CD4-positive, alpha-beta memory T cell (primary cell): ENCODE measurements at regions not wholly inside any gene's neighbourhood (a gene's known extent, or its start where the extent isn't known, plus 50 kb on each side); places are given as distances from the start of the nearest gene placed in this dataset.
"Not testable (repeated sequence)": the region's sequence is repeated elsewhere in the genome, so short reads cannot be mapped to it uniquely, and the experiment has no call there.

Experiments
- CTCF ChIA-PET: fragments of 350-600 bp; sonication (Branson Sonifier 250); formaldehyde crosslinking; loops from one replicate; lab custom pipeline; 2021; ENCODE audit warnings: inconsistent platforms; ENCODE audit not compliant: partially characterized antibody; lab: Charles Lee
- POLR2A ChIA-PET: fragments of 350-600 bp; sonication (Branson Sonifier 250); formaldehyde crosslinking; loops from one replicate; lab custom pipeline; 2021; ENCODE audit not compliant: partially characterized antibody; lab: Charles Lee
- DNase-seq, 5 donors: peaks; one replicate each; pipeline versions ENCODE4 v3.0.0 to v3.0.0-alpha.2; 2020 to 2022; ENCODE audit warnings: mixed read lengths in 1 of 5
- H3K27ac ChIP-seq: one replicate; pipeline ENCODE4 v1.7.0; 2013; ENCODE audit warnings: low read depth, low read length
- H3K27me3 ChIP-seq: 2 replicates; pipeline ENCODE4 v1.7.0; 2013; ENCODE audit warnings: mild to moderate bottlenecking, low read length, moderate library complexity; ENCODE audit not compliant: insufficient read depth
- H3K36me3 ChIP-seq: 2 replicates; pipeline ENCODE4 v1.7.0; 2013; ENCODE audit warnings: mild to moderate bottlenecking, low read length, moderate library complexity; ENCODE audit not compliant: insufficient read depth
- H3K4me1 ChIP-seq: 2 replicates; pipeline ENCODE4 v1.7.0; 2013; ENCODE audit warnings: mild to moderate bottlenecking, low read length, moderate library complexity; ENCODE audit not compliant: insufficient read depth
- H3K4me3 ChIP-seq, 2 donors: one replicate each; pipeline ENCODE4 v1.7.0; 2013; ENCODE audit warnings: low read length in 2 of 2, mild to moderate bottlenecking in 1 of 2
- H3K9me3 ChIP-seq, 2 donors: one replicate each; pipeline ENCODE4 v1.7.0; 2013; ENCODE audit warnings: low read length in 2 of 2, control low read depth in 1 of 2; ENCODE audit not compliant: control insufficient read depth in 1 of 2
- H3K27ac Mint-ChIP-seq, 7 donors: one replicate each; pipeline ENCODE4 v1.8.0; 2020 to 2021; ENCODE audit warnings: mixed read lengths in 7 of 7, mild to moderate bottlenecking in 6 of 7, inconsistent platforms in 3 of 7, moderate library complexity in 3 of 7
- H3K27me3 Mint-ChIP-seq, 2 donors: one replicate each; pipeline ENCODE4 v1.8.0; 2020 to 2021; ENCODE audit warnings: mixed read lengths in 2 of 2
- H3K36me3 Mint-ChIP-seq, 2 donors: one replicate each; pipeline ENCODE4 v1.8.0; 2020 to 2021; ENCODE audit warnings: mixed read lengths in 2 of 2, inconsistent platforms in 1 of 2, mild to moderate bottlenecking in 1 of 2
- H3K4me1 Mint-ChIP-seq, 4 donors: one replicate each; pipeline ENCODE4 v1.8.0; 2020 to 2021; ENCODE audit warnings: mixed read lengths in 4 of 4, mild to moderate bottlenecking in 1 of 4
- H3K4me3 Mint-ChIP-seq, 8 donors: one replicate each; pipeline ENCODE4 v1.8.0; 2020 to 2021; ENCODE audit warnings: mixed read lengths in 8 of 8, mild to moderate bottlenecking in 7 of 8, moderate library complexity in 6 of 8, inconsistent platforms in 3 of 8
- H3K9me3 Mint-ChIP-seq, 8 donors: one replicate each; pipeline ENCODE4 v1.8.0; 2020 to 2021; ENCODE audit warnings: mixed read lengths in 8 of 8, mild to moderate bottlenecking in 5 of 8, inconsistent platforms in 3 of 8, moderate library complexity in 1 of 8
- intact Hi-C: fragments of 100-400 bp; cut with micrococcal nuclease; formaldehyde crosslinking; loops from one replicate; pipeline ENCODE4 v1.15.1; 2023

DNA sequence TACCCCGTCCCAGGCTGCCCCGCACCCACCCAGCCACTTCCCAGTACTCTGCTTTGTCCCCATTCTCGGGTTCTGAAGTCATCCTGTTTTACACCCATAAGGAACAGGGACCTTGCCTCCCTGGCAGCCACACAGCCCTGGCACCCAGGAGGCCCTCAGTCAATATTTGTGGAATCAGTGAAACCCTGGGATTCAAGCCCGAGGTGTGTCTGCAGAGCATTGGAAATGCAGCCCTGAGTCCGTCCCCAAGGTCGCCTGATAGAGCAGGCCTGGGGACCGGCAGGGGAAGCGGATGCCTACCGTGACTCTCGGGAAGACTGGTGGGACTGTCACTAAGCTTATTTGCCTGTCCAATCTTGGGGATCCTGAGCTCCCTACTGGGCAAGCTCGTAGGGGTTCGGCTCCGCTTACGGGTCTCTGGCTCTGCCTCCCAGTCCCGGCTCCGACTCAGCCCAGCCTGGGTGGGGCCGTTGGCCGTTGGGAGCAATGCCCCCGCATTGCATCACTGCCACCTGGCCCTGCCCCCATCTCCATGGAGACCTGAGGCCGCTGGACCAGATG is 64.4 kb upstream of the TAMM41 start:
- Histone ChIP-seq H3K36me3 (no peaks in the 10 kb centered on the region), H3K27ac (no peak overlapping the region), H3K27me3 (no peaks in the 10 kb centered on the region), H3K4me3 (no peak overlapping the region), H3K9me3 (no peaks in the 10 kb centered on the region), H3K4me1 (peaks cover 9% of the 10 kb centered on the region)
- intact Hi-C loops, result no loop called here
- no peaks in the 10 kb centered on the region for H3K36me3 Mint-ChIP-seq
- no peak for DNase-seq
- POLR2A ChIA-PET, result no interaction called here
- CTCF ChIA-PET, result no interaction called here
- H3K4me3 Mint-ChIP-seq, result no peak overlapping the region
- no peak overlapping the region for H3K27ac Mint-ChIP-seq
- peaks cover 0 to 2% of the 10 kb centered on the region in 2 donors for H3K27me3 Mint-ChIP-seq
- peaks cover 7 to 25% (median 10%) of the 10 kb centered on the region in 4 donors for H3K4me1 Mint-ChIP-seq
- H3K9me3 Mint-ChIP-seq, result no peaks in the 10 kb centered on the region

DNA sequence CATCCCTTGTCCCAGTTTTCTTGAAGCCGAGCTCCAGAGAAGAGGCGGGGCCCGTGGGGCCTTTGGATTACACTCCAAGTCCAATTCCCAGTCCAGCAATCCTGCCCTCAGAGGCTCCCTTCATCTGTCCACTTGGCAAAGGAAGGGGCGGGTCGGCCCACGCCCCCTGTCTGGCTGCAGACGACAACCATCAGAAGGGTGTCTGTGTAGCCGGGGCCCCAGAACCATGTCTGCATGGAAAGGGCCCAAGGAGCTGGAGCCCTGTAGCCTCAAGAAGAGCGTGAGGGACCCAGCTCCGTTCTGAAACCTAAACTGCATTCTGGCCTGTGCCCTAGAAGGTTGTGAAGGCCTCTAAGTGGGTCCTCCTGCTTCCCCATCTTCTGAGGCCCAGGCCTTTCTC is 65.2 kb upstream of the TAMM41 start:
- H3K36me3 Mint-ChIP-seq, H3K4me3 ChIP-seq, H3K27me3 ChIP-seq, H3K27ac ChIP-seq, H3K27me3 Mint-ChIP-seq, H3K36me3 ChIP-seq, POLR2A ChIA-PET, H3K9me3 Mint-ChIP-seq, H3K4me1 ChIP-seq, intact Hi-C loops, H3K9me3 ChIP-seq, DNase-seq, H3K4me3 Mint-ChIP-seq, H3K27ac Mint-ChIP-seq: not testable (repeated sequence)
- CTCF ChIA-PET, result interaction anchor here (0.9 kb wide), 1 partner anchor 56 kb away, joined by 3 read pairs; no protein-coding TSS in a partner anchor
- peaks cover 7 to 25% (median 10%) of the 10 kb centered on the region in 4 donors for H3K4me1 Mint-ChIP-seq

DNA sequence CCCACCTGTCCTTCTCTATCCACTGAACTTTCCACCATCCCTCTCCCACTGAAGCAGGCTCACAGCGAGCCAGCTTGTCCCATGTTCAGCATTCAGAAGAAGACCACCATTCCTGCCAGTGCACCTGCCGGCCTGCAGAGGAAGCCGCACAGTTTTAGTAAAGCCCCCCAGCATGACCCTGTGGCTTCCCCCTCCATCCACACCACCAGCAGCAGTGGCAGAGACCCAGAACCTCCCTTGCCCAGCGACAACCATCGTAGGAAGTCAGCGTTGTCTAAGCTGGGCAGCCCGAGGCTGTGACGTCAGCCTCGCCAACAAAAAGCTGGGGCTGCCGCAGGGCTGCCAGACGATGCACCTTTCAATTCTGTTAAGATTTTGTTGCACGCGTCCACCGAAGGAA is 66.6 kb upstream of the TAMM41 start:
- peaks cover 4 to 15% (median 6%) of the 10 kb centered on the region in 4 donors for H3K4me1 Mint-ChIP-seq
- Histone ChIP-seq H3K36me3 (no peaks in the 10 kb centered on the region), H3K27me3 (no peaks in the 10 kb centered on the region), H3K4me3 (no peak overlapping the region), H3K27ac (no peak overlapping the region), H3K9me3 (no peaks in the 10 kb centered on the region), H3K4me1 (peaks cover 9% of the 10 kb centered on the region)
- peaks cover 0 to 2% of the 10 kb centered on the region in 2 donors for H3K27me3 Mint-ChIP-seq
- no peaks in the 10 kb centered on the region for H3K36me3 Mint-ChIP-seq
- peaks cover 0 to 2% (median 0%) of the 10 kb centered on the region in 8 donors for H3K9me3 Mint-ChIP-seq
- ChIA-PET POLR2A (no interaction called here), CTCF (no interaction called here)
- intact Hi-C loops, result no loop called here
- peak overlapping the region in 1 of 7 donors; percentile 1 for H3K27ac Mint-ChIP-seq
- no peak overlapping the region for H3K4me3 Mint-ChIP-seq
- no peak for DNase-seq

DNA sequence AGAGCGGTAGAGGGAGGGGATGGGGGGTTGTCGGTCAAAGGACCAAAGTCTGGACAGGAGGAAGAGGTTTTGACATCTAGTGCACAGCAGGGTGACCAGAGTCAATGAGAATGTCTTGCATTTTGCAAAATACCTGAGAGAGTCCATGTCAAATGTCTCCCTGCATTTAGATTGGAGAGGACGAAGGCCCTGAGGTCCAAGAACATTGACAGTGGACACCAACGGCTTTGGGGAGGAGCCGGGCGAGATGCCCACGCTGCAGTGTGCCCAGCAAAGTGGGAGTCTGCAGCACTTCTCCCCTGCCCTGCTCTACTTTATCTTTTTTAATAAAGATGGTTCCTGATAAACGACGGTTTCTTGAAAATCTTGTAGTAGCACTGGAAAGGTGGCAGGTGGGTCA is 67.4 kb upstream of the TAMM41 start:
- Mint-ChIP-seq H3K27ac (no peak overlapping the region), H3K4me1 (peaks cover 0 to 8% (median 4%) of the 10 kb centered on the region in 4 donors), H3K27me3 (peaks cover 0 to 2% of the 10 kb centered on the region in 2 donors), H3K4me3 (no peak overlapping the region), H3K36me3 (no peaks in the 10 kb centered on the region), H3K9me3 (peaks cover 0 to 2% (median 0%) of the 10 kb centered on the region in 8 donors)
- POLR2A ChIA-PET, result no interaction called here
- Histone ChIP-seq H3K36me3 (no peaks in the 10 kb centered on the region), H3K4me3 (no peak overlapping the region), H3K27ac (no peak overlapping the region), H3K9me3 (no peaks in the 10 kb centered on the region), H3K27me3 (no peaks in the 10 kb centered on the region), H3K4me1 (peaks cover 8% of the 10 kb centered on the region)
- CTCF ChIA-PET, result no interaction called here
- DNase-seq, result no peak
- intact Hi-C loops, result no loop called here

DNA sequence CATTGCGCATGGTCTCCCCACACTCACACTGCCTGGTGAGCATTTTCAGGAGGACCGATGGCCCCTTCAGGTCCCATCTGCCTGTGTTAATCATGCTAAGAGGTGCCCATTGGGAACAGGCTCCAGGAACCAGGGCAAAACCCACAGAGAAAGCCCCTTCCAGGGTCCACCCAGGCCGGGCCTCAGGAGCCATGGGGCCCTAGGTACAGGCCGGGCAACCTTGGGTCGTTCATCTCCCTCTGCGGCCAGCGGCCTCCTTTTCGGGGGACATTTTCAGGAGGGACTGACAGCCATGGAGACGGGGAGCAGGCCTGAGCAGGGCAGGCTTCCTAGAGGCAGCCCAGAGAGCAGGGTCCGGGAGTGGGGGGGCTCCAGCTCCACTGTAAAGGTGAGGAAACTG is 68.0 kb upstream of the TAMM41 start:
- Histone ChIP-seq H3K4me1 (peaks cover 2% of the 10 kb centered on the region), H3K27me3 (no peaks in the 10 kb centered on the region), H3K9me3 (no peaks in the 10 kb centered on the region), H3K36me3 (no peaks in the 10 kb centered on the region), H3K27ac (no peak overlapping the region), H3K4me3 (no peak overlapping the region)
- no peaks in the 10 kb centered on the region for H3K27me3 Mint-ChIP-seq
- H3K9me3 Mint-ChIP-seq, result peaks cover 0 to 2% (median 0%) of the 10 kb centered on the region in 8 donors
- no peak overlapping the region for H3K4me3 Mint-ChIP-seq
- H3K27ac Mint-ChIP-seq, result no peak overlapping the region
- CTCF ChIA-PET, result no interaction called here
- intact Hi-C loops, result no loop called here
- no peak for DNase-seq
- H3K4me1 Mint-ChIP-seq, result peaks cover under 1 to 2% (median 2%) of the 10 kb centered on the region in 4 donors
- H3K36me3 Mint-ChIP-seq, result no peaks in the 10 kb centered on the region
- POLR2A ChIA-PET, result no interaction called here

DNA sequence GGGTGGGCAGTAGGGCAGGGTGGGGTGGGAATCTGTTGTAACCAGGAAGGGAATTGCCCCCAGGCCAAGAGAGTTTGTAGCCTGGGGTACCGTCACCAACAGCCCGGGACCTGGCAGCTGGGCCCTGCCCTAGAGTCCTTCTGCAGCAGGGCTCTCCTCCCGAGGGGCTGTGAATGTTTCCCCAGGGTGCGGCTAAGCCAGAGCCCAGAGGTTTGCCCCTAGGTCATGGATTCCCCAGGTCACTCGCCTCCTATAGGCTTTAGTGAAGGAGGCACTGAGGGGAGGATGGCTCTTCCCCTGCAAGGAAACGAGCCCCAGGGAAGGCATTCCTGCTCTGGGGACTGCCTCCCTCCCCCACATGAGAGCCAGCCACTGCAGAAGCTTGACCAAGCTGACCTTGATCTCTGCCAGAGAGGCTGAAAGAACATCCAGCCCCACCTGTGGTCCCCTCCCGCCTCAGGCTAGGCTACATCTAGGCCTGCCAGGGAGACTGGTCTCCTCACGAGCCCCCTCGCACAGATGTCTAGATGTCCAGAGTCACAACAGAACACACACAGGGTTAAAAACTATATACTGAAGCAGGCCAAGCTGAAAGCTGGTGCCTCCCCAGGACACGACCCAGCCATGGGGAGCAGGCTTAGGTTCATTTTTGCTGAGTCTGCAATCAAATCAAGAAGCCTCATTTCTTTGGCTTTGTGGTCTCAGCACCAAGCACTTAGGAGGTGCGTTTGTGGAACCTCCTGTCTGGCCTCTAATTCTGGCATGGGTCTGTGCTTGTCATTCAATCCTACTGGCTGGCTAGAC is 69.1 kb upstream of the TAMM41 start:
- Histone ChIP-seq H3K27me3 (no peaks in the 10 kb centered on the region), H3K27ac (no peak overlapping the region), H3K4me3 (no peak overlapping the region), H3K9me3 (no peaks in the 10 kb centered on the region), H3K36me3 (no peaks in the 10 kb centered on the region), H3K4me1 (no peaks in the 10 kb centered on the region)
- no peaks in the 10 kb centered on the region for H3K36me3 Mint-ChIP-seq
- intact Hi-C loops, result no loop called here
- no peak overlapping the region for H3K27ac Mint-ChIP-seq
- CTCF ChIA-PET, result no interaction called here
- H3K4me1 Mint-ChIP-seq, result peaks cover 0 to 3% (median under 1%) of the 10 kb centered on the region in 4 donors
- H3K9me3 Mint-ChIP-seq, result peaks cover 0 to 2% (median 0%) of the 10 kb centered on the region in 8 donors
- no peak for DNase-seq
- H3K4me3 Mint-ChIP-seq, result no peak overlapping the region
- no peaks in the 10 kb centered on the region for H3K27me3 Mint-ChIP-seq
- POLR2A ChIA-PET, result no interaction called here

DNA sequence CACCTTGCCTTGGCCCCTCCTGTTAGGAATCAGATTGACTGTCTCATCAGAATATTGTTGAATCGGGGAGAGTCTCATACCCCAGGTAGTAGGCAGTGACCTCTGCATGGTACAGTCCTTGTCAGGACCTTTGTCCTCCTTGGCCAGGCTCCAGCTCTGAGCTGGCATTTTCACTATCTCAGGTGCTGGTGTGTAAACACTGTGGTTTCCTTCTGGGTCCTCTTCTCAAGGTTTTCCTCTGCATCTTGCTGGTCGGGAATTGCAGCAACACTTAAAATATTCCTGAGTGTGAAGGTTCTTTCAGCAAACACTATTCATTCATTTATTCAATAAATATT is 69.7 kb upstream of the TAMM41 start:
- H3K9me3 Mint-ChIP-seq, POLR2A ChIA-PET, H3K27me3 Mint-ChIP-seq, H3K4me1 Mint-ChIP-seq, H3K4me1 ChIP-seq, CTCF ChIA-PET, H3K9me3 ChIP-seq, H3K27ac Mint-ChIP-seq, H3K36me3 ChIP-seq, H3K36me3 Mint-ChIP-seq, H3K27me3 ChIP-seq, DNase-seq, H3K27ac ChIP-seq, H3K4me3 ChIP-seq, intact Hi-C loops, H3K4me3 Mint-ChIP-seq: not testable (repeated sequence)
